Embryonic facial prominence (tissue), 1 donor: ENCODE measurements at regions not wholly inside any gene's neighbourhood (a gene's known extent, or its start where the extent isn't known, plus 50 kb on each side); places are given as distances from the start of the nearest gene placed in this dataset.
"Not testable (repeated sequence)": the region's sequence is repeated elsewhere in the genome, so short reads cannot be mapped to it uniquely, and the experiment has no call there.

Experiments
- DNase-seq: peaks from one replicate; pipeline ENCODE4 v3.0.0-alpha.2; 2016; ENCODE audit errors: extremely low spot score

DNA sequence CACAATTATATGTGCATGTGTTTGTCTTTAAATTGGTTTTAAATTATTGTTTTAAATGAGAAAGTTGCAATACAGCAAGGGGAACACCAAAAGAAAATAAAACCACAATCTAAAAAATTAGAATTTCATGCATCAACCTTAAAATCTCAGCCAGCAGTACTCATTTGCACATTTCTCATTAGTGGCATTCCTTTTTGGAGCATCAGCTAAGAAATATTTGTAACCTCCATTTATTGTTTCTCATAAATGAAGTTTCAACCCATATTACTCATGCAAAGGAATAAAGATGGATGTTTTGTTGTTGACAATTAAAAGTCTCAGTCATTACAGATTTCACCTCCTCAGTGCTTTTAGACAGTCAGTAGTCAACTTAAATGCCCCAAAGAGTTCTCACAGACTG, 160.1 kb downstream of the TBX15 start:
- DNase-seq = no peak

GRCh38 chr1:118827636-118828035, 160.5 kb downstream of the TBX15 start:
- no peak for DNase-seq

GRCh38 chr1:118827207-118827606, 160.9 kb downstream of the TBX15 start:
- no peak for DNase-seq

DNA sequence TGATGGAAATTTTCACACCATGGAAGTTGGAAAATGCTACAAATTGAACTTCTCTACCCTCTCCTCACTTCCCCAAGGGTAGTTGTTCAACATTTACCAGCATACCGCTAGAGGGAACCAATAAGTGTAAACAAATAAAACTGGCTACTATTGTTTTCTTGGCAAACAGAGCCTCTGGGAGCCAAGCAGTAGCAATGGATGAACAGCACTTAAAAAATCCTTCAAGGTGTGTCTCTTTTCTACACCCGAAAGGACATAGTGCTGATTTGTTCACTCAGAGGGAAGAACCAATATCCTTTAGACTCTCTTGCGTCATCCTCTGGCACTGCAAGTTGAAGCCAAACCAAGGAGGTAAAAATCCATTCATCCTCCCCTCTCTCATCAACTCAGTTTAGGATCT, 161.5 kb downstream of the TBX15 start:
- no peak for DNase-seq

GRCh38 chr1:118825619-118826018, 162.5 kb downstream of the TBX15 start:
- DNase-seq = no peak

DNA sequence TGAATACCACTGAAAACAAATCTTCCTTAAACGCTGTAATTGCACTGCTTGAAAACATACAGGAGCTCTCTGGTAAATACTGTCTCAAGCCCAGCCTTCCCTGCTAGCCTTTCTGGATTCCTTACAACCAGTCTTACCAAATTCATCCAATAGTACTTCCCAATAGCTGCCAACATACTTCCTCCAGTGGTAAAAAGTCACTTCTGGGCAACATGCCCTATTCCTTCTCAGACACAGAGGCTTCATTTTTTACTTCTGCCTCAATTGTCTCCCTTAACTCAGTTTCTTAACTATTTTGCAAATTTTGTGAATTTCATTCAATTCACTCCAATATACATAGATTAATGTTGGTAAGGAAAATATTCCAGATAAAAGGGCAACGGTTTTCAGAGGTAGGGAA, 166.3 kb downstream of the TBX15 start:
- no peak for DNase-seq

DNA sequence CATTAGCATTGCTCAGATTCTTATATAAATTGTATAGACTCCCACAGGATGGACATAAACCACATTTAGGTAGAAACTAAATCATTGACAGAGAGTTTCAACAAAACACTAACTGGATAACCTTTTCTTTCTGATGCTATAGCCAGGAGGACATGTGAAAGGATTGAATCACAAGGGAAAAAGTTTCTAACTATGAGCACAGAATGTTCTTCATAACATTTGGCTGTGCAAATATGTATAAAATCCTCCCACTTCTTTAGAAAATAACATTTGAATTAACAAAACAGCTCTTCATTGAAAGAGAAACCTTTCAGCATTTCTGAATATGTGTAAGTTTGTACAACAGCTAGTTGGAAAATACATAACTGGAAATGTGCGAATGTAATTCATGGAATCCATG, 167.3 kb downstream of the TBX15 start:
- no peak for DNase-seq

GRCh38 chr1:118815909-118816308, 172.2 kb downstream of the TBX15 start:
- DNase-seq = no peak

GRCh38 chr1:118812555-118812954, 175.6 kb downstream of the TBX15 start:
- no peak for DNase-seq

GRCh38 chr1:118811156-118811555, 177.0 kb downstream of the TBX15 start:
- DNase-seq = no peak

GRCh38 chr1:118809586-118809985, 178.6 kb downstream of the TBX15 start:
- no peak for DNase-seq

DNA sequence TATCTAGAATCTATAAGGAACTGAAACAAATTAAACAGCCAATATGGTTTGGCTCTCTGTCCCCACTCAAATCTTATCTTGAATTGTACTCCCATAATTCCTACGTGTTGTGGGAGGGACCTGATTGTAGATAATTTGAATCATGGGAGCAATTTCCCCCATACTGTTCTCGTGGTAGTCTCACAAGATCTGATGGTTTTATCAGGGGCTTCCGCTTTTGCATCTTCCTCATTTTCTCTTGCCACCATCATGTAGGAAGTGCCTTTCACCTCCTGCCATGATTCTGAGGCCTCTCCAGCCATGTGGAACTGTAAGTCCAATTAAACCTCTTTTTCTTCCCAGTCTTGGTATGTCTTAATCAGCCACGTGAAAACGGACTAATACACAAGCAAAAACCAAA, 185.0 kb downstream of the TBX15 start:
- not testable (repeated sequence) for DNase-seq

- DNase-seq = no peak
Measured at GRCh38 chr1:118791094-118791691, 196.9 kb downstream of the TBX15 start.

GRCh38 chr1:118788463-118788862, 199.7 kb downstream of the TBX15 start:
- no peak for DNase-seq

GRCh38 chr1:118786454-118787155, 201.5 kb downstream of the TBX15 start:
- no peak for DNase-seq

DNA sequence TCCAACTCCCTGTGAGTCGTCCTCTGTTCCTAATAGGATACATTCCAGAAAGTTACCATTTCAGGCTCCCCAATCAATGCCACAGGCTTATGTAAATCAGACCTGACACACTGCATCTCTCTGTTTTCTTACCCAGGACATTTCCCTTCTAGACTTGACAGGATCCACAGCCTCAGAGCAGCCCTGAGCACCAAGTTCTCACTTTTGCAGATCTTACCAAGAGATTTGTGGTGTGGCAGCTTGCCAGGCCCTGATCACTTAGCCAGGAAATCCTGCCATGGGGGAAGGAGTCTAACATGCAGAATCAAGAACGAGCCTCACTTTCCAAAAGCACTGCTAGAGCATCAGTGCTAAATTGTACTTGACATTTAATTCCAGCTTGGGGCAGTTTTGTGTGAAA, 202.9 kb downstream of the TBX15 start:
- DNase-seq = no peak

GRCh38 chr1:118783095-118783758, 204.9 kb downstream of the TBX15 start:
- no peak for DNase-seq

DNA sequence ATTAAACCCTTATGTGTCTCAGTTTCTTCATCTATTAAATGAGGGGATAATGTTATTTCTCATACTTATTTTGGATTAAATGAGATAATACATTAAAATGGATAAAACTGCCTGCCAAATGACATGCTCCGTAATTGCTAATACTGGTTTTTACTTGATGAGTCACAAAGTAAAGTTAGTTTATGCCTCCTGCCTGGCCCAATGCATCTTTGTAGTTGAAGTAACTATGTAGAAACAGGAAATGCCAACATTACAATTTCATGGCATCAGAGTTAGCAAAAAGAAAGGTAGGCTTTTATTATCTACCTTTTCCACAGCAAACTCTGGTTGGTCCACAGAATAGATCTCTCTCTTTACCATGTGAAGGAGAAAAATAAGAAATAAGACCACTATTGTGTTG, 214.5 kb downstream of the TBX15 start:
- no peak for DNase-seq

- no peak for DNase-seq
Measured at GRCh38 chr1:118767971-118768370, 220.2 kb downstream of the TBX15 start.

DNA sequence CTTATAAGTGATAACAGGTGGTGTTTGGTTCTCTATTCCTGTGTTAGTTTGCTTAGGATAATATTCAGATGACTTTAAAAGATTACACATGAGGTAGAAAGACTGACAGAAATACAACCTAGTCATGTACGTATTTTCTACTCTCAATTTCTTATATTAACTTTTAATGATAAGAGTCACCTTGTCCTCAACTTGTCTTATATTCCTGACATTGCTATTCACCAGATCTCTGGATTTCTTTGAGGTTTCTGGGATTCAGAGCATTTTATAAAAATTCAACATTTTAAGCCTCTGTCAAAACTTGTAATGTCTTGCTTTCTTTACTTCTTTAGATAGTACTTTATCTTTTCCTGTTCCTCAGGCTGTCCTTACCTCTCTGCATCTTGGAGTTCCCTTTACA, 234.2 kb downstream of the TBX15 start:
- DNase-seq = no peak

GRCh38 chr1:118751166-118751565, 237.0 kb downstream of the TBX15 start:
- DNase-seq = no peak

DNA sequence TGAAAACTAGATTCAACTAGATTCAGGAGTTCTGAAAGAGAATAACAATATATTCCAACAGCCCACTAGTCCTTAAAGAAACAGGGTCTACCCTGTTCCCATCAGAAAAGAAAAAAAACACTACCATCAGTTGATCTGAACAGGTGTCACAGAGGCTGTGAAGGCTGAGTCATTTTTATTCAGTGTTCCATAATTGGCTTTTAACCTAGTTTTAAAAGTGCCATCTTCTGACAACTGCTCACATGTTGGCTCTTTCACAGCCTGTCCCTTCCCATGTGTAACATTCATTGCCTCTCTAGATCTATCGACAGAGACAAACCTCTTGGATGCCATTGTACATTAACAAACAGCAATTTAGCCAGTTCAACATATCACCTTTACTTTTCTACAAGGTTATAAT, 243.7 kb downstream of the TBX15 start:
- DNase-seq = no peak

- no peak for DNase-seq
Measured at GRCh38 chr1:118739501-118739900, 248.6 kb downstream of the TBX15 start.
